ENCODE measurements at regions not wholly inside any gene's neighbourhood (a gene's known extent, or its start where the extent isn't known, plus 50 kb on each side); places are given as distances from the start of the nearest gene placed in this dataset.
"Not testable (repeated sequence)": the region's sequence is repeated elsewhere in the genome, so short reads cannot be mapped to it uniquely, and the experiment has no call there.

DNA sequence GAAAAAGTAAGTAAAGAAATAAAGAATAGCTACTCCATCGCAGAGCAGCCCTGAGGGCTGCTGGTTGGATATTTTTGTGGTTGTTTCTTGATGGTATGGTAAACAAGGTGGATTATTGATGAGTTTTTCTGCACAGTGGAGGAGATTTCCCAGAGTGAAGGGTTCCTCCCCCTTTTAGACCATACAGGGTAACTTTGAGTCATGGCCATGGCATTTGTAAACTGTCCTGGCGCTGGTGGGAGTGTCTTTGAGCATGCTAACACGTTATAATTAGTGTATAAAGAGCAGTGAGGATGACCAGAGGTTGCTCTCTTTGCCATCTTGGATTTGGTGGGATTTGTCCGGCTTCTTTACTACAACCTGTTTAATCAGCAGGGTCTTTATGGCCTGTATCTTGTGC is 128.2 kb downstream of the ASMT start:
- FAIRE-seq (no peak), DNase-seq (ENCODE audit: insufficient read length) (no peak)
- TF ChIP-seq POLR2A (IDR thresholded peaks at IDR 0.05; ENCODE audit: low read depth, low read length) (no peak), POLR2AphosphoS5 (IDR thresholded peaks at IDR 0.05; ENCODE audit: low read depth, low read length) (no peak), TAF1 (IDR thresholded peaks at IDR 0.05; ENCODE audit: borderline replicate concordance, low read depth, low read length) (no peak)

DNA sequence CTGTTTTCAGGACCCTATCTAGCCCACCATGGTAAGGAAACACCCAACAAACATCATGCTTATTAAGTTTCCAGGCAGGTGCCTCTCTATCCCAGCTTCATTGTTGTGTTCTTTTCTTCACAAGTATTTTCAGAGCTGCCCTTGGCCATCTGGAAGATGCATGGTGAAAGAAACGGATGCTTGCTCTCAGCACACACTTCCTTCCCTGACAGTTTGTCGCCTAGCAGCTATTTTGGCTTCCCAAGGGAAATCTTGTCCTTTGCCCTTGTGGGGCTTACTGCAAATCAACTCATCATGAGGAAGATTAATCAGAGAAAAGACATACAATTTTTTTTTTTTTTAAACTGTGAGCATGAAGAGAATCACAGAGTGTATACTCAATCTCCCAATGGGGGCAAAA is 128.8 kb downstream of the ASMT start:
- FAIRE-seq (no peak), DNase-seq (ENCODE audit: insufficient read length) (no peak)
- TF ChIP-seq TAF1 (IDR thresholded peaks at IDR 0.05; ENCODE audit: borderline replicate concordance, low read depth, low read length) = no peak
- no peak for TF ChIP-seq POLR2A (IDR thresholded peaks at IDR 0.05; ENCODE audit: low read depth, low read length)
- TF ChIP-seq POLR2AphosphoS5 (IDR thresholded peaks at IDR 0.05; ENCODE audit: low read depth, low read length) = no peak

DNA sequence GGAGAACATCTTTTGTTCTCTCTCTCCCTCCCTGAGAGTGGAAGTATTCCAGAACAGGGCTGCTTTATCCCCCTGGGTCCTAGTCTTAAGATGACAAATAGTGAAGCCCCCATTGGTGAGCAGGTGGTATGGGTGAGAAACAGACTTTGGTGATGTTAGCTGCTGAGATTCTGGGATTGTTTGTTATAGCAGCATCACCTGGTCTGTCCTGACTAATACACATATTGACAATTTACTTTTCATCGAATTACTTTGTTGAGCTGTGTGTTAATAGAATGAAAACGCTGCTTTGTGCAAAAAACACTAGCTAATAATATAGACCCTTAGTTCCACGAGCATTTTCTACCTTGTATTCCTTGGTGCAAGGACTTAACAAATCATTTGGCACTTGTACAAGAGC is 133.5 kb downstream of the ASMT start:
- DNase-seq (ENCODE audit: insufficient read length) (no peak), FAIRE-seq (no peak)
- no peak for TF ChIP-seq POLR2A (IDR thresholded peaks at IDR 0.05; ENCODE audit: low read depth, low read length)

DNA sequence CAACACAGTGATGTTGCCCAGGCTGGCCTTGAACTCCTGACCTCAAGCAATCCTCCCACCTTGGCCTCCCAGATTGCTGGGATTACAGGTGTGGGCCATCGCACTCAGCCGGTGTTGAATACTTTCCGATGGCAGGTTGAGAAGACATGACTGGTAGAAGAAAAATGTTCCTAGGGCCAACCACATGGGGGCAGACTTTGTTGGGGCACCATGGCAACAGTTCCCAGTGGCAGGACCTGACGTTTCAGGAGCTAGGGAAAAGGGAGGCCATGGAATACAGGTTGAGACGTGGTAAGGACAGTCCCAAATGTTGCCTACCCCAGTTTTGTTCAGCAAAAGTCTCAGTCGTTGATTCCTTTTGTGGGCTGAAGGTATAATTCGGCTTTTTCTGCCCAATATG is 134.6 kb downstream of the ASMT start:
- FAIRE-seq (no peak), DNase-seq (ENCODE audit: insufficient read length) (no peak)
- TF ChIP-seq TAF1 (IDR thresholded peaks at IDR 0.05; ENCODE audit: borderline replicate concordance, low read depth, low read length) (no peak), POLR2A (IDR thresholded peaks at IDR 0.05; ENCODE audit: low read depth, low read length) (no peak), POLR2AphosphoS5 (IDR thresholded peaks at IDR 0.05; ENCODE audit: low read depth, low read length) (no peak)

DNA sequence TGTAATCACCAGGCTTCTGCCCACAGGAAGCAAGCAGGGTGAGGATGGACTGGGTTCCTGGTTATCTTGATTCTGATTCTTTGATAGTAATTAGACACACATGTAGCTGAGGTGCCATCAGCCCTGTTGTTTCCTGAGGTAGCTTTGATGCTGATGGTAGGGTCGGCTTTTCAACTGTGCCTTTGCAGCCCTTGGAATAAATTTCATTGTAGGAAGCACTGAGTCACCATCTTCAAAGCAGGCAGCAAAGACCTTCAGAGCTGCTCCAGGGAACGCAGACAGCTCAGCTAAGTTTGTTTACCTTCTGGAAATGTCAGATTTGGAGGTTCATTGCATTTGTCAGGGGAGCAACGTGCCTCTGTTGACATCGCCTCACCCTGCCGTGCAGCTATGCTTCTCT is 135.4 kb downstream of the ASMT start:
- TF ChIP-seq POLR2AphosphoS5 (IDR thresholded peaks at IDR 0.05; ENCODE audit: low read depth, low read length) = no peak
- no peak for TF ChIP-seq TAF1 (IDR thresholded peaks at IDR 0.05; ENCODE audit: borderline replicate concordance, low read depth, low read length)
- TF ChIP-seq POLR2A (IDR thresholded peaks at IDR 0.05; ENCODE audit: low read depth, low read length) = no peak
- no peak for FAIRE-seq
- DNase-seq (ENCODE audit: insufficient read length) = no peak

DNA sequence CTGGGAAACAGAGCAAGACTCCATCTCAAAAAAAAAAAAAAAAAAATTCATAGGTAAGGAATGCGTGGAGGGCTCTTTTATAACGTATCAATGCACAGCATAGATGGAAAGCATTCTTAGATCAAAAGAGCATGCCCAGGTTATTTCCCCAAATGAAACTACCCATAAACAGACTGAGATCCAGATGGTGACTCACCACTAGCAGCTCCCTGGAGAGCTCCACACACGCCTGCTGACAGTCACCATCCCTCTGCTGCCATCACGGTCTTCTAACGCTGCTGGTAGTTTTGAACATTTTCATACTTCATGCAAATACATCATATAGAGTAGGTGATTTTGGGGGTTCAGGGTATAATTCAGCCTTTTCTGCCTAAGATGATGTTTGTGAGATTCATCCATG is 136.9 kb downstream of the ASMT start:
- no peak for DNase-seq (ENCODE audit: insufficient read length)
- TF ChIP-seq POLR2AphosphoS5 (IDR thresholded peaks at IDR 0.05; ENCODE audit: low read depth, low read length) (no peak), POLR2A (IDR thresholded peaks at IDR 0.05; ENCODE audit: low read depth, low read length) (no peak), TAF1 (IDR thresholded peaks at IDR 0.05; ENCODE audit: borderline replicate concordance, low read depth, low read length) (no peak)
- no peak for FAIRE-seq

DNA sequence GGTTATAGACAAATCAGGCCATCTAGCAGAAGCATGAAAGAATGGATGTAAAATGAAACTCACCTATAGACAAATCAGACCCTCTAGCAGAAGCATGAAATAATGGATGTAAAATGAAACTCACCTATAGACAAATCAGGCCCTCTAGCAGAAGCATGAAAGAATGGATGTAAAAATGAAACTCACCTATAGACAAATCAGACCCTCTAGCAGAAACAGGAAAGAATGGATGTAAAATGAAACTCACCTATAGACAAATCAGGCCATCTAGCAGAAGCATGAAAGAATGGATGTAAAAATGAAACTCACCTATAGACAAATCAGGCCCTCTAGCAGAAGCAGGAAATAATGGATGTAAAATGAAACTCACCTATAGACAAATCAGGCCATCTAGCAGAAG is 137.9 kb downstream of the ASMT start:
- DNase-seq (ENCODE audit: insufficient read length); FAIRE-seq: not testable (repeated sequence)

DNA sequence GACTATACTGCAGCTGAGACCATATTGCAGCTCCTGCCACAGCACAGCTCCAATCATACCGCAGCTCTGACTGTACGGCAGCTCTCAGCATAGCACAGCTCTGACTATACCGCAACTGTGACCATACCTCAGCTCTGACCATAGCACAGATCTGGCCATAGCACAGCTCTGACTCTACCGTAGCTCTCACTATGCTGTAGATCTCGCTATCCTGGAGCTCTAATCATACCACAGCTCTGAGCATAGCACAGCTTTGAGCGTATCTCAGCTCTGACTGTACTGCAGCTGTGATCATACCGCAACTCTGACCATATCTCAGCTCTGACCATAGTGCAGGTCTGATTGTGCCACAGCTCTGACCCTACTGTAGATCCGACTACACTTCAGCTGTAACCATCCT is 139.2 kb downstream of the ASMT start:
- DNase-seq (ENCODE audit: insufficient read length) = no peak
- no peak for TF ChIP-seq POLR2AphosphoS5 (IDR thresholded peaks at IDR 0.05; ENCODE audit: low read depth, low read length)
- FAIRE-seq = no peak

DNA sequence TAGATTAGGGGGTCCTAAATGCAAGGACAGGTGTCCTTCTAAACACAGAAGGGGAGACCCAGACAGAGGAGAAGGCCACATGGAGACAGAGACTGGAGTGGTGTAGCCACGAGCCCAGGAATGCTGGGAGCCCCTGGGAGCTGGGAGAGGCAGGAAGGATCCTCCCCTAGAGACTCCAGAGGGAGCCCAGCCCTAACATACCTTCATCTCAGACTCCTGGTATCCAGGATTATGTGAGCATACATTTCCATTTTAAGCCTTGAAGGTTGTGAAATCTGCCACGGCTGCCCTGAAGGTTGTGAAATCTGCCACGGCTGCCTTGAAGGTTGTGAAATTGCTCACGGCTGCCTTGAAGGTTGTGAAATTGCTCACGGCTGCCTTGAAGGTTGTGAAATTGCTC is 148.4 kb downstream of the ASMT start:
- TF ChIP-seq POLR2AphosphoS5 (IDR thresholded peaks at IDR 0.05; ENCODE audit: low read depth, low read length) = no peak
- TF ChIP-seq POLR2A (IDR thresholded peaks at IDR 0.05; ENCODE audit: low read depth, low read length) = no peak
- no peak for TF ChIP-seq TAF1 (IDR thresholded peaks at IDR 0.05; ENCODE audit: borderline replicate concordance, low read depth, low read length)
- FAIRE-seq = no peak
- no peak for DNase-seq (ENCODE audit: insufficient read length)

DNA sequence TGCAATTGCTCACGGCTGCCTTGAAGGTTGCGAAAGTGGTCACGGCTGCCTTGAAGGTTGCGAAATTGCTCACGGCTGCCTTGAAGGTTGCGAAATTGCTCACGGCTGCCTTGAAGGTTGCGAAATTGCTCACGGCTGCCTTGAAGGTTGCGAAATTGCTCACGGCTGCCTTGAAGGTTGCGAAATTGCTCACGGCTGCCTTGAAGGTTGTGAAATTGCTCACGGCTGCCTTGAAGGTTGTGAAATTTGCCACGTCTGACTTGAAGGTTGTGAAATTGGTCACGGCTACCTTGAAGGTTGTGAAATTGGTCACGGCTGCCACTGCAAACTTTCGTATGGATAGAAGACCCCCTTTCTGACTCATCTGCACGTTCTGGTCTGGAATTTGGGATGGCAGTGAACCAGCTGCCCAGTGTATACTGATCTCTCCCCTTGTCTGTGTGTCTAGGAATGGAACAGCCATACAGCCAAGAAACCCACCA is 150.1 kb downstream of the ASMT start:
- FAIRE-seq = peak; percentile 36
- not testable (repeated sequence) for DNase-seq (ENCODE audit: insufficient read length)

DNA sequence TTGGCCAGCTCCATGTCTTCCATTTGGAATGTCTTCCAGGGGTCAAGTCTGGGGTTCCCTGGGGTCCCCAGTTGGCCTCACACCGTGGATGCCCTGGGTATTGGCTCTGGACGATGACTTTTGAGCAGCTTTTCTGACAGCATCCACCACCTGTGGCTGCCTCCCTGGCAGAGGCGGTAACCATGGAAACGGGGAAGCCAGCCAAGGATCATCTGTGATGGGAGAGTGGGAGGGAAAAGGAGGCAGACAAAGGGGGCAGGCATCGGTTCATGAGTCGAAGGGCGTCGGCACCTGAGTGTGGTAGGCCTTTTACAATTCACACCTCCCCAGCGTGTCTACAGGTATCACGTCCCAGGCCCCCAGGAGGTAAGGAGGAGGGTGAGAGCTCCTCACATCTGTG is 152.2 kb downstream of the ASMT start:
- FAIRE-seq (no peak), DNase-seq (ENCODE audit: insufficient read length) (no peak)
- TF ChIP-seq POLR2A (IDR thresholded peaks at IDR 0.05; ENCODE audit: low read depth, low read length) (no peak), TAF1 (IDR thresholded peaks at IDR 0.05; ENCODE audit: borderline replicate concordance, low read depth, low read length) (no peak), POLR2AphosphoS5 (IDR thresholded peaks at IDR 0.05; ENCODE audit: low read depth, low read length) (no peak)

DNA sequence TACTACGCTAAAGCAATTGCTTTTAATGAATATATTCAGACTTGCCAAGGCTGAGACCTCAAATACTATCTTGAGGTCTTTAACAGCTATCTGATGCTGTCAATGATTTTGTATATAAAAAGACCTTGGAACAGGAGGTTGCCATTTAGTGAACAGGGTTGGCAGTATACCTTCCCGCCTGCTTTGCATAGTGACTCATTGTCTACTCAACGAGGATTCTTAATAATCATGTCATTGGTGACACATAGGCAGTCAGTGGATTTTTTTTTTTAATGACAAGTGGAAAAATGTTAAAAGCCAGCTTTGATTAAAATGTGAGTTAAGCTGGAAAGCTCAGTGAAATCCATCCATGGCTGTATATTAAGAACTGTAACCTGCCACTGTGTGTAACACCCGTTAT is 164.0 kb downstream of the ASMT start:
- no peak for FAIRE-seq
- TF ChIP-seq POLR2A (IDR thresholded peaks at IDR 0.05; ENCODE audit: low read depth, low read length) = no peak
- TF ChIP-seq TAF1 (IDR thresholded peaks at IDR 0.05; ENCODE audit: borderline replicate concordance, low read depth, low read length) = no peak
- no peak for TF ChIP-seq POLR2AphosphoS5 (IDR thresholded peaks at IDR 0.05; ENCODE audit: low read depth, low read length)
- DNase-seq (ENCODE audit: insufficient read length) = no peak

DNA sequence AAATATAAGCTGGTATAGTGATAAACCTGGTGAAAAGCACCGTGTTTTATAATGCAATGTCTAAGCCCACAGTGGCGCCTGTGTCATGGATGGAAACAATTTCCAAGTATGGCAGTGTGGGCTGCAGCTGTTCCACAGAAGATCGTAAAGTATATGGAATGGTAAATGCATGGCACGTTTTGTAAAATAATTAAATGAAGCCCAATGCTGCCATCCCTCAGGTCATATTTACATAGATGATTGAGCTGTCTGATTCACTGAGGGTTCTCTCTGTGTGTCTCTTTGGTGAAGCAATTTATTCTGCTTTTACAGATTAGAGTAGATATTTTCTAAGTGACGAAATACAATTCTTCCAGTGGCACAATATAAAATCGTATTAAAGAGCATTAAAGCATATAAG is 164.8 kb downstream of the ASMT start:
- no peak for FAIRE-seq
- TF ChIP-seq POLR2AphosphoS5 (IDR thresholded peaks at IDR 0.05; ENCODE audit: low read depth, low read length) (no peak), TAF1 (IDR thresholded peaks at IDR 0.05; ENCODE audit: borderline replicate concordance, low read depth, low read length) (no peak), POLR2A (IDR thresholded peaks at IDR 0.05; ENCODE audit: low read depth, low read length) (no peak)
- no peak for DNase-seq (ENCODE audit: insufficient read length)

DNA sequence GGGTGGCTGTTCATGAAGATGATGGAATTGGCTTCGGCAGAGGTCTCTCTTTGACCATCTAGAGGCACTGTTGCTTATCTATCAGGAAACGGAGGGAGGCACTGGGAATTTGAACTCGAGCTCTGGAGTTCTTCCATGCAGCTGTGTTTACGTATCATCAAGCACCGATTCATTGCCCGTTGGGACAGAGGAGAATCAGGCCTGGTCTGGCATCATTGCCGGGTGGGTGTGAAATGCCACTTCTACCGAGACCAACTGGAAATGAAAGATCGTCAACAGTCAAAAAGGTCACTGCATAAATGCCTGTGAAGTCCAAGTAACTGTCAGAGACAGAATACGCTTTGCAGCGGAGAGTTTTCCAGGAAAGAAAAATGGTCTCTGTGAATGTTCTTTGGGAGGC is 166.9 kb downstream of the ASMT start:
- no peak for DNase-seq (ENCODE audit: insufficient read length)
- FAIRE-seq = no peak
- TF ChIP-seq POLR2A (IDR thresholded peaks at IDR 0.05; ENCODE audit: low read depth, low read length) = no peak
- no peak for TF ChIP-seq POLR2AphosphoS5 (IDR thresholded peaks at IDR 0.05; ENCODE audit: low read depth, low read length)
- TF ChIP-seq TAF1 (IDR thresholded peaks at IDR 0.05; ENCODE audit: borderline replicate concordance, low read depth, low read length) = no peak

Data from GM12892 (cell line).